Hepatocyte (in vitro differentiated cells): ENCODE measurements at regions not wholly inside any gene's neighbourhood (a gene's known extent, or its start where the extent isn't known, plus 50 kb on each side); places are given as distances from the start of the nearest gene placed in this dataset.
"Not testable (repeated sequence)": the region's sequence is repeated elsewhere in the genome, so short reads cannot be mapped to it uniquely, and the experiment has no call there.

ENCODE experiments used
- DNase-seq: peaks from one replicate; pipeline ENCODE4 v3.0.0-alpha.2; 2016; ENCODE audit warnings: low spot score
- H2AFZ ChIP-seq: fragments of 200-600 bp; sonication (generic); 2 replicates; pipeline ENCODE4 v1.6.0; 2016; ENCODE audit warnings: antibody characterized with exemption, mild to moderate bottlenecking
- H3K27ac ChIP-seq: fragments of 200-600 bp; sonication (generic); 2 replicates; pipeline ENCODE4 v1.5.1; 2016; ENCODE audit warnings: mild to moderate bottlenecking
- H3K27me3 ChIP-seq: fragments of 200-600 bp; sonication (generic); 2 replicates; pipeline ENCODE4 v1.6.1; 2016
- H3K36me3 ChIP-seq: fragments of 200-600 bp; sonication (generic); replicated peaks from 2 replicates; pipeline ENCODE4 v1.5.1; 2016; ENCODE audit warnings: low read depth; ENCODE audit not compliant: insufficient read depth
- H3K4me1 ChIP-seq: fragments of 200-600 bp; sonication (generic); 2 replicates; pipeline ENCODE4 v1.5.1; 2016; ENCODE audit warnings: mild to moderate bottlenecking, moderate library complexity; ENCODE audit not compliant: insufficient read depth
- H3K4me2 ChIP-seq: fragments of 200-600 bp; sonication (generic); 2 replicates; pipeline ENCODE4 v1.6.0; 2016
- H3K4me3 ChIP-seq: fragments of 200-600 bp; sonication (generic); 2 replicates; pipeline ENCODE4 v1.5.1; 2016; ENCODE audit warnings: mild to moderate bottlenecking
- H3K79me2 ChIP-seq: fragments of 200-600 bp; sonication (generic); 2 replicates; pipeline ENCODE4 v1.6.0; 2017; ENCODE audit warnings: mild to moderate bottlenecking
- H3K9me2 ChIP-seq: fragments of 200-600 bp; sonication (generic); replicated peaks from 2 replicates; pipeline ENCODE4 v1.6.0; 2017; ENCODE audit warnings: mild to moderate bottlenecking; ENCODE audit not compliant: insufficient read depth
- H3K9me3 ChIP-seq: fragments of 200-600 bp; sonication (generic); 2 replicates; pipeline ENCODE4 v1.5.1; 2016; ENCODE audit warnings: low read depth, mild to moderate bottlenecking
- H4K20me1 ChIP-seq: fragments of 200-600 bp; sonication (generic); 2 replicates; pipeline ENCODE4 v1.6.0; 2016; ENCODE audit warnings: mild to moderate bottlenecking; ENCODE audit not compliant: insufficient read depth, poor library complexity, severe bottlenecking
- CTCF ChIP-seq: fragments of 200-600 bp; sonication (generic); IDR thresholded peaks from 2 replicates; pipeline ENCODE4 v1.5.1; 2016; ENCODE audit warnings: antibody characterized with exemption, mild to moderate bottlenecking; ENCODE audit not compliant: poor library complexity
- EZH2 ChIP-seq: fragments of 200-600 bp; sonication (generic); IDR thresholded peaks from 2 replicates; pipeline ENCODE4 v1.6.1; 2016; ENCODE audit warnings: antibody characterized with exemption, mild to moderate bottlenecking, borderline replicate concordance
- EZH2phosphoT487 ChIP-seq: fragments of 200-600 bp; sonication (generic); IDR thresholded peaks from one replicate; pipeline ENCODE4 v1.6.1; 2018; ENCODE audit warnings: antibody characterized with exemption, mild to moderate bottlenecking, low read depth, moderate library complexity; ENCODE audit not compliant: unreplicated experiment, severe bottlenecking
- WGBS: methylation state at CpG from one replicate; pipeline ENCODE4 v1.1.6; 2016; ENCODE audit warnings: low lambda C conversion rate; ENCODE audit errors: missing lambda C conversion rate; 5-methylcytosine and 5-hydroxymethylcytosine counted together

DNA sequence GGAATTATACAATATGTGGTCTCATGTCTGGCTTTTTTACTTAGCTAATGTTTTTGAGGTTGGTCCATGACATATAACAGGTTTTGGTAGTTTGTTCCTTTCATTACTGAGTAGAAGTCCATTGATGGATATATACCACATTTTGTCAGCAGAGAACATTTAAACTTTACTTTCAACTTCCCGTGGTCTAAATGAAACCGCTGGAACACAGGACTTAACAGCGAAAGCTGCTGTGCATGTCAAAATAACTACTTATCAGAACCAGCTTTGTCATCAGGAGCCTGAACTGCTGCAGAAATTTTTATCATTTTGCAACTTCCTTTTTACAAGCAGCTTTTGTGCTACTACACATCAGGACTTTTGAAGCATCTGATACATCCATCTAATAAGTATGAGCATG is 147.0 kb downstream of the TBC1D2B start:
- not testable (repeated sequence) for H4K20me1 ChIP-seq, H3K4me2 ChIP-seq, H3K27me3 ChIP-seq, H3K4me3 ChIP-seq, DNase-seq, H3K27ac ChIP-seq, H3K4me1 ChIP-seq, H3K9me2 ChIP-seq, H2AFZ ChIP-seq, H3K79me2 ChIP-seq, H3K9me3 ChIP-seq, H3K36me3 ChIP-seq
- 36% methylated on average over 3 of the region's 3 CpGs for WGBS

GRCh38 chr15:77926789-77927188 is 150.7 kb downstream of the TBC1D2B start:
- WGBS: 95% methylated on average over 11 of the region's 11 CpGs
- H3K4me3 ChIP-seq: not testable (repeated sequence)

GRCh38 chr15:77926296-77926695 is 151.2 kb downstream of the TBC1D2B start:
- H3K4me1 ChIP-seq, DNase-seq: not testable (repeated sequence)
- WGBS: 100% methylated on average over 5 of the region's 10 CpGs

More at GRCh38 chr15:77926789-77927188, 150.7 kb downstream of the TBC1D2B start:
- not testable (repeated sequence) for H3K27me3 ChIP-seq, H3K79me2 ChIP-seq, H3K4me1 ChIP-seq, DNase-seq, H2AFZ ChIP-seq, H3K9me2 ChIP-seq, H3K36me3 ChIP-seq, H3K27ac ChIP-seq, H3K4me2 ChIP-seq, H3K9me3 ChIP-seq, H4K20me1 ChIP-seq

DNA sequence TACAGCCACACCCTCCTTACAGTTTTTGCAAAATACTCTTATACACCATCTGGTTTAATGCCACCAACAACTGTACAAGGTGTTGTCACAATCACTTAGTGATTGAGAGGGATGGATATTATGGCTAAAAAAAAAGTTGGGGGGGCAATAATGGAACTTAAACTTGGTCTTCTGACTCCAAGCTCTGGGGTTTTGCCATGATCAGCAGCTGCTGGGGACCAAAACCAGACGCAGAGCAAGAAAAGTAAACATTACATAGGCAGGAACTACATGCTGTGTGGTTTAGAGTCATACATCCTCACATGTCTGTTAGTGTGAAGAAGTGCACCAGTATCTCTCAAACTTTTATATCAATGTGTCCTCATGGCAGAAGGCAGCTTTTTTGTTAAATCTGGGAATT is 152.4 kb downstream of the TBC1D2B start:
- H3K27me3 ChIP-seq, H3K4me1 ChIP-seq, H3K9me2 ChIP-seq, H3K4me2 ChIP-seq, H3K79me2 ChIP-seq, H3K4me3 ChIP-seq, H3K9me3 ChIP-seq, H2AFZ ChIP-seq, H4K20me1 ChIP-seq, H3K27ac ChIP-seq, DNase-seq, H3K36me3 ChIP-seq: not testable (repeated sequence)
- WGBS: 29% methylated on average over 1 of the region's 1 CpG

More at GRCh38 chr15:77926296-77926695, 151.2 kb downstream of the TBC1D2B start:
- H3K9me3 ChIP-seq, H2AFZ ChIP-seq, H3K79me2 ChIP-seq, H3K36me3 ChIP-seq, H3K27ac ChIP-seq, H3K4me3 ChIP-seq, H3K9me2 ChIP-seq, H3K27me3 ChIP-seq, H4K20me1 ChIP-seq, H3K4me2 ChIP-seq: not testable (repeated sequence)

- Histone ChIP-seq H3K36me3 (no peaks in the 10 kb centered on the region), H3K79me2 (no peaks in the 10 kb centered on the region), H3K4me3 (no peak overlapping the region), H3K9me3 (no peaks in the 10 kb centered on the region), H4K20me1 (no peaks in the 10 kb centered on the region), H2AFZ (no peak overlapping the region), H3K4me2 (no peak overlapping the region), H3K9me2 (no peaks in the 10 kb centered on the region), H3K4me1 (no peaks in the 10 kb centered on the region), H3K27me3 (no peaks in the 10 kb centered on the region), H3K27ac (no peak overlapping the region)
- WGBS: 73% methylated on average over 4 of the region's 4 CpGs
- TF ChIP-seq EZH2phosphoT487: no peak
- no peak for TF ChIP-seq EZH2
- no peak for TF ChIP-seq CTCF
- DNase-seq: no peak
These were observed 155.8 kb downstream of the TBC1D2B start for GRCh38 chr15:77921664-77922063.

DNA sequence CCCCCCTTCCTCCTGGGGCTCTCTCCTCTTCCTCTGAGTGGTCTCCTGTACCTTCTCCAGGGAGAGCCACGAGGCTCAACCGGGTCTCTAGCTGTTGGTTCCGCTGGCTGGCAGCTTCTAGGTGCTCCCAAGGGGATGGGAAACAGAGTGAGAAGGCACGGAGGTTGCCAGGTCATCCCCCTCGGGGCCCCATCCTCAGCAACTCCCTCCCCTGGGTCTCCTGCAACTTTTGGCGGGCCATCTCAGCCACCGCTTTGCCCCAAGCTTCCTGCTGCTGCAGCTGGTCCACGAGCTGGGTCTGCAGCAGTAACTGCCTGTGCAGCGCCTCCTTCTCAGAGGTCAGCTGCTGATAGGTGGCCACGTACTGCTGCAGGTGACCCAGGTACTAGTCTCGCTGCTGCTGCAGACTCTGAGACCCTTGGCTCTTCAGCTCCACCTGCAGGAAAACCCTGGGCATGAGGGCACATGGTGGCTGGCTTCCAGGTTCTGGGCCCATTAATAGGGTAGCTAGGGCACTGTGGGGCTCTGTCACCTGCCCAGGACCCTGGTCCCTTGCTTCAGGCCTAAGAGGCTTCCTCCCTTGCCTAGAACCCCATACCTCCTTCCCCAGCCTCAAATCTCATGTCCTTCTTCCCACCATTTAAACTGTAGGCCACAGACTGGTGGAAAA is 160.4 kb downstream of the TBC1D2B start:
- WGBS: 86% methylated on average over 9 of the region's 11 CpGs
- H3K9me3 ChIP-seq, H3K27ac ChIP-seq, H3K36me3 ChIP-seq, H3K4me3 ChIP-seq, H3K4me2 ChIP-seq, H3K9me2 ChIP-seq, DNase-seq, H2AFZ ChIP-seq, H3K79me2 ChIP-seq, H3K27me3 ChIP-seq, H3K4me1 ChIP-seq, H4K20me1 ChIP-seq: not testable (repeated sequence)

DNA sequence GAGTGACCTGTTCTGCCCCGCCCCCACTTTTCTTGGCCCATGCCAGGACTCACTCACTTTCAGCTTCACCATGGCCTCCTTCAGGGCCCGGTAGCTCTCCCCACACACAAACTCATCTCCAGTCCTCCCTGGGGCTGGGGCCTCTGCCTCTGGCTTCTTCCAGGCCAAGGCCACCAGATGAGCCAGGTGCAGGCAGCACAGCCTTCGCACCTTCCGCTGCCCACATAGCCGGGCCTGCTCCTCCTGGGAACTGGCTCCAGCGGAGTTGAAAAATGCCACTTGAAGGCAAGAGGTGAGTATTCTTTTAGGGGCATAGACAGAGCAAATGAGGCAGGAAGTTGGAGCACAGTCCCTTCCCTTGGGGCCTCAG is 161.6 kb downstream of the TBC1D2B start:
- DNase-seq, H3K9me2 ChIP-seq, H3K9me3 ChIP-seq, H3K27me3 ChIP-seq, H3K79me2 ChIP-seq, H3K4me1 ChIP-seq, H3K36me3 ChIP-seq, H2AFZ ChIP-seq, H4K20me1 ChIP-seq, H3K27ac ChIP-seq, H3K4me2 ChIP-seq, H3K4me3 ChIP-seq: not testable (repeated sequence)
- 94% methylated on average over 6 of the region's 6 CpGs for WGBS
